ENCODE measurements at regions not wholly inside any gene's neighbourhood (a gene's known extent, or its start where the extent isn't known, plus 50 kb on each side); places are given as distances from the start of the nearest gene placed in this dataset.

DNA sequence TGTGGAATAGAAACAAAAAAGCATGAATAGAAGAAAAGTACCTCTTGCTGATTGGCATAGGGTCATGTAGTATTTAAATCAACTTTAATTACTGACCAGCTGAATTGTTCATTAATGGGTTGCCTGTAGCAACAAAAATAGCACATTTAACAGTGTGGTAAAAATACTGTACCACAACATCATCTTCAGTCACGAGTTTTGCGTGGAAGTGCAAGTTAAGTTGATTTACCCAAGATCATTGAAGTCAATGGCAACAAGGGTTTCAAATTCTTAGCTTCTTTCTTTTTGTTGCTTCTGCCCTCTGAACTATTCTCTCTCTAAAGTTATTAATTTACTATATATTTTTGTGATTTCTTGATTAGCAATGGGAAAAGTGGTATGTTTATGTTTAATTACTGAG, 526.6 kb downstream of the C4orf33 start:
- DNase-seq (ENCODE audit: extremely low spot score): no peak
- ChIA-PET CTCF (no interaction called here), POLR2A (no interaction called here)
- TF ChIP-seq ARNT (IDR thresholded peaks at IDR 0.05) (no peak), SUZ12 (IDR thresholded peaks at IDR 0.05) (no peak), L3MBTL2 (conservative IDR thresholded peaks at IDR 0.05) (no peak), SP1 (IDR thresholded peaks at IDR 0.05) (no peak), BHLHE40 (IDR thresholded peaks at IDR 0.05; ENCODE audit: borderline replicate concordance) (no peak), CTBP1 (IDR thresholded peaks at IDR 0.05; ENCODE audit: borderline replicate concordance) (no peak), NFRKB (IDR thresholded peaks at IDR 0.05) (no peak)

- no peak for TF ChIP-seq ELF4 (IDR thresholded peaks at IDR 0.05)
- TF ChIP-seq SP1 (IDR thresholded peaks at IDR 0.05): no peak
- no peak for TF ChIP-seq TARDBP (IDR thresholded peaks at IDR 0.05)
- no peak for TF ChIP-seq CTBP1 (IDR thresholded peaks at IDR 0.05; ENCODE audit: borderline replicate concordance)
- no peak for TF ChIP-seq FOXM1 (IDR thresholded peaks at IDR 0.05; ENCODE audit: borderline replicate concordance)
- TF ChIP-seq ARNT (IDR thresholded peaks at IDR 0.05): no peak
- TF ChIP-seq NFRKB (IDR thresholded peaks at IDR 0.05): no peak
- TF ChIP-seq SUZ12 (IDR thresholded peaks at IDR 0.05): no peak
- no peak for DNase-seq (ENCODE audit: extremely low spot score)
- CTCF ChIA-PET: interaction anchor here (0.5 kb wide), 1 partner anchor 1589 kb away, joined by 3 read pairs; no protein-coding TSS in a partner anchor
- POLR2A ChIA-PET: no interaction called here
Observed at GRCh38 chr4:129623233-129623875, 527.4 kb downstream of the C4orf33 start.

- DNase-seq (ENCODE audit: extremely low spot score): peak; percentile 16
- TF ChIP-seq LEF1 (IDR thresholded peaks at IDR 0.05; ENCODE audit: borderline replicate concordance) (no peak), NFRKB (IDR thresholded peaks at IDR 0.05) (no peak), FOXK2 (IDR thresholded peaks at IDR 0.05) (no peak), CTBP1 (IDR thresholded peaks at IDR 0.05; ENCODE audit: borderline replicate concordance) (no peak), HDGF (IDR thresholded peaks at IDR 0.05; ENCODE audit: borderline replicate concordance) (no peak), FOXA1 (IDR thresholded peaks at IDR 0.05) (no peak), ARNT (IDR thresholded peaks at IDR 0.05) (no peak), BHLHE40 (IDR thresholded peaks at IDR 0.05; ENCODE audit: borderline replicate concordance) (no peak), SUZ12 (IDR thresholded peaks at IDR 0.05) (no peak)
- TF ChIP-seq, protein P1, sequence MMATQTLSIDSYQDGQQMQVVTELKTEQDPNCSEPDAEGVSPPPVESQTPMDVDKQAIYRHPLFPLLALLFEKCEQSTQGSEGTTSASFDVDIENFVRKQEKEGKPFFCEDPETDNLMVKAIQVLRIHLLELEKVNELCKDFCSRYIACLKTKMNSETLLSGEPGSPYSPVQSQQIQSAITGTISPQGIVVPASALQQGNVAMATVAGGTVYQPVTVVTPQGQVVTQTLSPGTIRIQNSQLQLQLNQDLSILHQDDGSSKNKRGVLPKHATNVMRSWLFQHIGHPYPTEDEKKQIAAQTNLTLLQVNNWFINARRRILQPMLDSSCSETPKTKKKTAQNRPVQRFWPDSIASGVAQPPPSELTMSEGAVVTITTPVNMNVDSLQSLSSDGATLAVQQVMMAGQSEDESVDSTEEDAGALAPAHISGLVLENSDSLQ (IDR thresholded peaks at IDR 0.05): no peak
- CTCF ChIA-PET: interaction anchor here (0.7 kb wide), 2 partner anchors 32 to 33 kb away, joined by 3 read pairs; no protein-coding TSS in a partner anchor
- POLR2A ChIA-PET: no interaction called here
Observed at GRCh38 chr4:129641179-129641578, 545.2 kb downstream of the C4orf33 start.

- ChIA-PET CTCF (no interaction called here), POLR2A (no interaction called here)
- TF ChIP-seq ELF4 (IDR thresholded peaks at IDR 0.05): no peak
- no peak for TF ChIP-seq ZNF384 (IDR thresholded peaks at IDR 0.05)
- no peak for TF ChIP-seq BHLHE40 (IDR thresholded peaks at IDR 0.05; ENCODE audit: borderline replicate concordance)
- no peak for TF ChIP-seq TARDBP (IDR thresholded peaks at IDR 0.05)
- no peak for TF ChIP-seq NFRKB (IDR thresholded peaks at IDR 0.05)
- TF ChIP-seq FOXK2 (IDR thresholded peaks at IDR 0.05): no peak
- TF ChIP-seq LEF1 (IDR thresholded peaks at IDR 0.05; ENCODE audit: borderline replicate concordance): no peak
- TF ChIP-seq FOXA1 (IDR thresholded peaks at IDR 0.05): no peak
- TF ChIP-seq, protein P1 (IDR thresholded peaks at IDR 0.05): no peak
- TF ChIP-seq L3MBTL2 (conservative IDR thresholded peaks at IDR 0.05): no peak
- no peak for TF ChIP-seq HDGF (IDR thresholded peaks at IDR 0.05; ENCODE audit: borderline replicate concordance)
- no peak for TF ChIP-seq CTBP1 (IDR thresholded peaks at IDR 0.05; ENCODE audit: borderline replicate concordance)
- TF ChIP-seq FOXM1 (IDR thresholded peaks at IDR 0.05; ENCODE audit: borderline replicate concordance): no peak
- TF ChIP-seq SP1 (IDR thresholded peaks at IDR 0.05): no peak
- no peak for TF ChIP-seq SUZ12 (IDR thresholded peaks at IDR 0.05)
- no peak for TF ChIP-seq ARNT (IDR thresholded peaks at IDR 0.05)
- DNase-seq (ENCODE audit: extremely low spot score): no peak
Observed at GRCh38 chr4:129645461-129645860, 549.5 kb downstream of the C4orf33 start.

GRCh38 chr4:129668092-129668491, 572.1 kb downstream of the C4orf33 start:
- POLR2A ChIA-PET: no interaction called here
- CTCF ChIA-PET: no interaction called here
- TF ChIP-seq ZNF384 (IDR thresholded peaks at IDR 0.05): no peak
- no peak for TF ChIP-seq TARDBP (IDR thresholded peaks at IDR 0.05)
- TF ChIP-seq SP1 (IDR thresholded peaks at IDR 0.05): no peak
- no peak for TF ChIP-seq BHLHE40 (IDR thresholded peaks at IDR 0.05; ENCODE audit: borderline replicate concordance)
- no peak for TF ChIP-seq FOXM1 (IDR thresholded peaks at IDR 0.05; ENCODE audit: borderline replicate concordance)
- DNase-seq (ENCODE audit: extremely low spot score): no peak

DNA sequence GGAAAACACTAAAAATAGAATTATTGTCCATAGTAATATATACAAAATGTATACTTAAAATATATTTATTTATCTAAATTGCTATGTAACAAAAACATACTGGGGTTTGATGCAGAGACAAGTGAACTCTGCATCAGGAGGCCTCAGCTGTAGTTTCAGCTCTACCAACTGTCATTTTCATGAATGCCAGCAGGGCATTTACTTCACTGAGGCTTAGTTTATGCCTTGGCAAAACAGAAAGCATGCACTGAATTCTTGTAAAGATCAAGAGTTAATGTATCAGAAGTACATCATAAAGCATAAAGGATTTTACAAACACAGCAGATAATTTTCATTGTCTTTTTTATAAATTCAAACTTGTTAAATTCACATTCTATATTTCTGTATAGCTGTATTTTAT, 577.0 kb downstream of the C4orf33 start:
- ChIA-PET POLR2A (no interaction called here), CTCF (interaction anchor here (0.8 kb wide), 1 partner anchor 31 kb away, joined by 3 read pairs; no protein-coding TSS in a partner anchor)
- DNase-seq (ENCODE audit: extremely low spot score): no peak
- no peak for TF ChIP-seq L3MBTL2 (conservative IDR thresholded peaks at IDR 0.05)
- no peak for TF ChIP-seq CTBP1 (IDR thresholded peaks at IDR 0.05; ENCODE audit: borderline replicate concordance)
- TF ChIP-seq HDGF (IDR thresholded peaks at IDR 0.05; ENCODE audit: borderline replicate concordance): no peak
- TF ChIP-seq FOXM1 (IDR thresholded peaks at IDR 0.05; ENCODE audit: borderline replicate concordance): no peak
- TF ChIP-seq ELF4 (IDR thresholded peaks at IDR 0.05): no peak
- TF ChIP-seq ARNT (IDR thresholded peaks at IDR 0.05): no peak
- TF ChIP-seq FOXA1 (IDR thresholded peaks at IDR 0.05): no peak
- no peak for TF ChIP-seq FOXK2 (IDR thresholded peaks at IDR 0.05)

DNA sequence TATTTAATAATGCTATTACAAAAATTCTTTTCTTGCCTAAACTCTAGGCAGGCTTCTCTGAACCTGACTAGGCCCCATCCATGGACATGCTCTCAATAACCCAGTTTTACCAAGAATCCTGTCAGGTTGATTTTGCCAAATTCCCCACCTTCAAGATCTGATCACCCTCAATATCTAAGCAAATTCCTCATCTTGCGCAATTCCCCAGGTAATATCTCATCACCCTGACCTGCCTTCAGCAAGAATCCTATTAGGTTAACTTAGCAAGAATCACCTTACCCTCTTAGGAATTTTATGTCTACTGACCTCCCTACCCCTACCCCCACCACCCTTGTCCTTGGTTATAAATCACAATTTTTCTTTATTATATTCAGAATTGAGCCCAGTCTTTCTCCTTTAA, 579.1 kb downstream of the C4orf33 start:
- ChIA-PET POLR2A (no interaction called here), CTCF (no interaction called here)
- TF ChIP-seq, protein P1 (IDR thresholded peaks at IDR 0.05): no peak
- TF ChIP-seq FOXK2 (IDR thresholded peaks at IDR 0.05): no peak
- no peak for TF ChIP-seq SP1 (IDR thresholded peaks at IDR 0.05)
- TF ChIP-seq ARNT (IDR thresholded peaks at IDR 0.05): no peak
- TF ChIP-seq L3MBTL2 (conservative IDR thresholded peaks at IDR 0.05): no peak
- TF ChIP-seq ZNF384 (IDR thresholded peaks at IDR 0.05): no peak
- no peak for TF ChIP-seq CTBP1 (IDR thresholded peaks at IDR 0.05; ENCODE audit: borderline replicate concordance)
- no peak for TF ChIP-seq FOXM1 (IDR thresholded peaks at IDR 0.05; ENCODE audit: borderline replicate concordance)
- TF ChIP-seq BHLHE40 (IDR thresholded peaks at IDR 0.05; ENCODE audit: borderline replicate concordance): no peak
- TF ChIP-seq HDGF (IDR thresholded peaks at IDR 0.05; ENCODE audit: borderline replicate concordance): no peak
- TF ChIP-seq SUZ12 (IDR thresholded peaks at IDR 0.05): no peak
- TF ChIP-seq LEF1 (IDR thresholded peaks at IDR 0.05; ENCODE audit: borderline replicate concordance): no peak
- TF ChIP-seq TARDBP (IDR thresholded peaks at IDR 0.05): no peak
- no peak for DNase-seq (ENCODE audit: extremely low spot score)

All from HEK293T (cell line).